ENCODE measurements at regions not wholly inside any gene's neighbourhood (a gene's known extent, or its start where the extent isn't known, plus 50 kb on each side); places are given as distances from the start of the nearest gene placed in this dataset.

DNA sequence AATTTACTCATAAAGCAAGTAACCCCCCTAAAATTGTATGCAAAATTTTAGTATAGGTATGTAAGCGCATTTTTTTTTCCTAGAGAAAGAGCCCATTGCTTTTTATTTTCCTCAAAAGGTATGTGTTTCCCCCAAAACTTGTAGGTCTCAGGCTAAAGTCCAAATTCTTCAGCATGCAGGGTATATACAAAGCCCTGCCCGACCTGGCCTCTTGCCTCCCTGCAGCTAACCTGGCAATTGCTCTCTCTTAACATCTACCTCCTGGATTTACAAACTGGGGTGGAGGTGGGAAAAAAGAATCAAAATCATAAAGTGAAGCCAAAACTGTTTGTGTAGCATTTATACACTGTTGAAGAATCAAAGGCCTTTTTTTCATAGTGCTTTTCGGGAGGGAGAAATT is 107.8 kb downstream of the KCNRG start:
- WGBS, 2 donors: 41 to 56% methylated on average over 3 of the region's 3 CpGs
- TF ChIP-seq, protein P1, sequence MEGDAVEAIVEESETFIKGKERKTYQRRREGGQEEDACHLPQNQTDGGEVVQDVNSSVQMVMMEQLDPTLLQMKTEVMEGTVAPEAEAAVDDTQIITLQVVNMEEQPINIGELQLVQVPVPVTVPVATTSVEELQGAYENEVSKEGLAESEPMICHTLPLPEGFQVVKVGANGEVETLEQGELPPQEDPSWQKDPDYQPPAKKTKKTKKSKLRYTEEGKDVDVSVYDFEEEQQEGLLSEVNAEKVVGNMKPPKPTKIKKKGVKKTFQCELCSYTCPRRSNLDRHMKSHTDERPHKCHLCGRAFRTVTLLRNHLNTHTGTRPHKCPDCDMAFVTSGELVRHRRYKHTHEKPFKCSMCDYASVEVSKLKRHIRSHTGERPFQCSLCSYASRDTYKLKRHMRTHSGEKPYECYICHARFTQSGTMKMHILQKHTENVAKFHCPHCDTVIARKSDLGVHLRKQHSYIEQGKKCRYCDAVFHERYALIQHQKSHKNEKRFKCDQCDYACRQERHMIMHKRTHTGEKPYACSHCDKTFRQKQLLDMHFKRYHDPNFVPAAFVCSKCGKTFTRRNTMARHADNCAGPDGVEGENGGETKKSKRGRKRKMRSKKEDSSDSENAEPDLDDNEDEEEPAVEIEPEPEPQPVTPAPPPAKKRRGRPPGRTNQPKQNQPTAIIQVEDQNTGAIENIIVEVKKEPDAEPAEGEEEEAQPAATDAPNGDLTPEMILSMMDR (IDR thresholded peaks at IDR 0.05): no peak
- no peak for TF ChIP-seq POLR2A (IDR thresholded peaks at IDR 0.05)

GRCh38 chr13:50123515-50123861 is 108.2 kb downstream of the KCNRG start:
- H3K36me3 ChIP-seq (replicated peaks in 1 of 2; ENCODE audit: insufficient read depth in 1 of 2, low read depth in 2 of 2): no peaks in the 10 kb centered on the region
- no peak for ATAC-seq
- no peaks in the 10 kb centered on the region for H3K9me3 ChIP-seq
- peak overlapping the region; percentile 99 to 100 (median 100) for H3K27ac ChIP-seq
- DNase-seq: no peak
- H3K4me3 ChIP-seq: peak overlapping the region; percentile 26 to 59
- 1 to 7% methylated on average over 13 of the region's 13 CpGs for whole genome bisulfite sequencing, 2 donors
- H3K27me3 ChIP-seq: peaks cover 0 to 13% of the 10 kb centered on the region in 2 donors
- TF ChIP-seq, protein P1 (IDR thresholded peaks at IDR 0.05): no peak
- TF ChIP-seq POLR2A (IDR thresholded peaks at IDR 0.05): no peak
- intact Hi-C loops (cut with DNase I): no loop called here
- H3K4me1 ChIP-seq: peaks cover 43% of the 10 kb centered on the region

More for the DNA sequence above, 107.8 kb downstream of the KCNRG start:
- H3K4me3 ChIP-seq: no peak overlapping the region
- no peak for ATAC-seq
- H3K27ac ChIP-seq: peak overlapping the region; percentile 99 to 100 (median 100)
- H3K36me3 ChIP-seq (replicated peaks in 1 of 2; ENCODE audit: insufficient read depth in 1 of 2, low read depth in 2 of 2): no peaks in the 10 kb centered on the region
- peaks cover 0 to 8% of the 10 kb centered on the region in 2 donors for H3K27me3 ChIP-seq
- H3K9me3 ChIP-seq: no peaks in the 10 kb centered on the region
- peak in 1 of 4 donors; percentile 22 for DNase-seq
- H3K4me1 ChIP-seq: peaks cover 43% of the 10 kb centered on the region
- intact Hi-C loops (cut with DNase I): no loop called here

GRCh38 chr13:50123862-50124535 is 108.8 kb downstream of the KCNRG start:
- 0% methylated on average over 16 to 64 of the region's 69 CpGs for WGBS, 2 donors
- Histone ChIP-seq H3K36me3 (replicated peaks in 1 of 2; ENCODE audit: insufficient read depth in 1 of 2, low read depth in 2 of 2) (no peaks in the 10 kb centered on the region), H3K4me3 (peak overlapping the region; percentile 26 to 59), H3K9me3 (no peaks in the 10 kb centered on the region), H3K4me1 (peaks cover 43% of the 10 kb centered on the region), H3K27me3 (peaks cover 0 to 18% of the 10 kb centered on the region in 2 donors), H3K27ac (peak overlapping the region; percentile 99 to 100 (median 100))
- ATAC-seq (peak; percentile 78), DNase-seq (peak; percentile 79 to 98 (median 92))
- intact Hi-C loops (cut with DNase I): no loop called here
- TF ChIP-seq POLR2A (IDR thresholded peaks at IDR 0.05): peak; percentile 93 to 97 (median 96)
- TF ChIP-seq, protein P1 (IDR thresholded peaks at IDR 0.05): no peak

DNA sequence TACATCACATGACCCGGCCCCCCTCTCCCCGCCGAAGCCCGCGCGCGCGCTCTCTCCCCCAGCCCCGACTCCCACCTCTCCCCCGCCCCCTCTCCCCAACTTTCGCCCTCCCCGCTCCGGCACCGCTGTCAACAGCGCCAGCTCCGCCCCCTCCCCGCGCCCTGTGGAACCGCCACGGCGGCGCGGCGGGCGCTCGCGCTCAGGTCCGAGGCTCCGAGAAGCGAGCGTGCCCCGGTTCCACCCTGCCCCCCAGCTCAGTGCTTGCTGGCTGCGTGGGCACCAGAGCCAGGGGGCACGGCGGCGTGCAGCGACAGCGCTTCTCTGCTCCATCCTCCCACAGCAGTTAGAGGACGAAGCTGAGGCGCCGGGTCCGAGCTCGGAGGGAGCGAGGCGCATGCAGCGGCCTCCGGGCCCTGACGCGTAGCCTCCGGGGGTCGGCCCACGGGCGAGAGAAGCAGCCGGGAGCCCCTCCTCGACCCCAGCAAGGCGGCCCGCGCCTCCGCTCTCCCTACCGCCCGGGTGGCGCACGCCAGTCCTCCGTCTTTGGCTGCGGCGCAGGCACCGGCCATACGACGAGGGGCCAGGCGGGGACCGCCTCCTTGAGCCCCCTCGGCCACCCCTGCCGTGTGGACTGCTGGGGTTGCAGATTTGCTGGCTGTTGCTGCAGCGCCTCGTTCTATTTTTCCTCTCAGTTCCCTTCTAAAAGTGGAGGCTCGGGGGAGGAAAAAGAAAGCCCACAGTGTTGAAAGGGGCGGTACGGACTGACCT is 109.5 kb downstream of the KCNRG start:
- peaks cover 0 to 23% of the 10 kb centered on the region in 2 donors for H3K27me3 ChIP-seq
- H3K4me1 ChIP-seq: peaks cover 46% of the 10 kb centered on the region
- peak overlapping the region; percentile 59 to 93 for H3K4me3 ChIP-seq
- WGBS, 2 donors: 0% methylated on average over 2 to 70 of the region's 78 CpGs
- DNase-seq: peak in 3 of 4 donors; percentile 52 to 97 (median 96)
- no peaks in the 10 kb centered on the region for H3K9me3 ChIP-seq
- peak; percentile 19 for ATAC-seq
- intact Hi-C loops (cut with DNase I): no loop called here
- peak overlapping the region; percentile 99 to 100 (median 100) for H3K27ac ChIP-seq
- peak in 2 of 3 donors; percentile 45 to 53 for TF ChIP-seq POLR2A (IDR thresholded peaks at IDR 0.05)
- TF ChIP-seq, protein P1 (IDR thresholded peaks at IDR 0.05): no peak
- no peaks in the 10 kb centered on the region for H3K36me3 ChIP-seq (replicated peaks in 1 of 2; ENCODE audit: insufficient read depth in 1 of 2, low read depth in 2 of 2)

All from body of pancreas (tissue), 4 donors.